ENCODE measurements at regions not wholly inside any gene's neighbourhood (a gene's known extent, or its start where the extent isn't known, plus 50 kb on each side); places are given as distances from the start of the nearest gene placed in this dataset.

DNA sequence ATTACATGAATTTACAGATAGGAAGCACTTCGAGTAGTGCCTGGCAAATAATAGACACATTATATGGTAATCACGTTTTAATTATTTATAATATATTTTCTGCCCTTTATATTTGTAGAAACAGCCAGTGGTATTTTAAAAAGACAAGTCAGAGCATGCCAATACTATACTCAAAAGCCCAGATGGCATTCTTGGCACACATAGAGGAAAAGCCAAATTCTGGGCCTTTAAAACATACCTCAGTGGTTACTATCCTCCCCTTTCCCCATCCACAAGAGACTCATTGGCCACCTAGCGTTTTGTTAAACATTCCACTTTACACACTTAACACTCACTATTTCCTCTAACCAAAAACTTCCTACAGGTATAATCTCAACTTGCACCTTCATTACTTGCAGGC is 63.3 kb upstream of the ZNF804A start:
- Mint-ChIP-seq H3K27ac (no peak overlapping the region), H3K9me3 (peaks cover 7% of the 10 kb centered on the region; the same call in 2 of the 3 replicates)
- peak; percentile 1 for DNase-seq (ENCODE audit: low spot score)

More for the DNA sequence above, 63.3 kb upstream of the ZNF804A start:
- no peaks in the 10 kb centered on the region for H4K20me1 ChIP-seq (replicated peaks; ENCODE audit: insufficient read depth)
- no peaks in the 10 kb centered on the region for H3K27me3 Mint-ChIP-seq (ENCODE audit: insufficient read depth, low read depth, poor library complexity)
- no peak overlapping the region for H3K4me3 ChIP-seq
- no peaks in the 10 kb centered on the region for H3K4me1 ChIP-seq (ENCODE audit: insufficient read depth)
- no peak overlapping the region for H3K27ac ChIP-seq (ENCODE audit: low read depth)
- H3K36me3 Mint-ChIP-seq (ENCODE audit: low read depth) = peaks cover 2% of the 10 kb centered on the region; the same call in 1 of the 3 replicates
- no peaks in the 10 kb centered on the region for H3K36me3 ChIP-seq (ENCODE audit: insufficient read depth)
- no peaks in the 10 kb centered on the region for H3F3A ChIP-seq (replicated peaks; ENCODE audit: low read depth)
- no peak overlapping the region for H3K4me3 Mint-ChIP-seq
- H3K79me2 ChIP-seq (replicated peaks; ENCODE audit: insufficient read depth) = no peaks in the 10 kb centered on the region
- ATAC-seq = no peak
- no peaks in the 10 kb centered on the region for H3K27me3 ChIP-seq (ENCODE audit: insufficient read depth)
- TF ChIP-seq POLR2AphosphoS5 (IDR thresholded peaks at IDR 0.05; ENCODE audit: low read depth) (no peak), CREB1 (CRISPR knock-in tag; IDR thresholded peaks at IDR 0.05; ENCODE audit: low read depth) (no peak), JUNB (IDR thresholded peaks at IDR 0.05; ENCODE audit: unreplicated experiment) (no peak), NANOG (IDR thresholded peaks at IDR 0.05; ENCODE audit: borderline replicate concordance) (no peak), ZNF114 (CRISPR knock-in tag; IDR thresholded peaks at IDR 0.05) (no peak), STAT1 (IDR thresholded peaks at IDR 0.05; ENCODE audit: unreplicated experiment) (no peak), EZH2phosphoT487 (IDR thresholded peaks at IDR 0.05; ENCODE audit: unreplicated experiment) (no peak), EZH2 (IDR thresholded peaks at IDR 0.05; ENCODE audit: low read depth, unreplicated experiment) (no peak), ZNF331 (CRISPR knock-in tag; IDR thresholded peaks at IDR 0.05; ENCODE audit: low read depth) (no peak)
- TF ChIP-seq, protein P1, sequence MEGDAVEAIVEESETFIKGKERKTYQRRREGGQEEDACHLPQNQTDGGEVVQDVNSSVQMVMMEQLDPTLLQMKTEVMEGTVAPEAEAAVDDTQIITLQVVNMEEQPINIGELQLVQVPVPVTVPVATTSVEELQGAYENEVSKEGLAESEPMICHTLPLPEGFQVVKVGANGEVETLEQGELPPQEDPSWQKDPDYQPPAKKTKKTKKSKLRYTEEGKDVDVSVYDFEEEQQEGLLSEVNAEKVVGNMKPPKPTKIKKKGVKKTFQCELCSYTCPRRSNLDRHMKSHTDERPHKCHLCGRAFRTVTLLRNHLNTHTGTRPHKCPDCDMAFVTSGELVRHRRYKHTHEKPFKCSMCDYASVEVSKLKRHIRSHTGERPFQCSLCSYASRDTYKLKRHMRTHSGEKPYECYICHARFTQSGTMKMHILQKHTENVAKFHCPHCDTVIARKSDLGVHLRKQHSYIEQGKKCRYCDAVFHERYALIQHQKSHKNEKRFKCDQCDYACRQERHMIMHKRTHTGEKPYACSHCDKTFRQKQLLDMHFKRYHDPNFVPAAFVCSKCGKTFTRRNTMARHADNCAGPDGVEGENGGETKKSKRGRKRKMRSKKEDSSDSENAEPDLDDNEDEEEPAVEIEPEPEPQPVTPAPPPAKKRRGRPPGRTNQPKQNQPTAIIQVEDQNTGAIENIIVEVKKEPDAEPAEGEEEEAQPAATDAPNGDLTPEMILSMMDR (conservative IDR thresholded peaks at IDR 0.05; ENCODE audit: low read depth in 2 of 2) = no peak
- TF ChIP-seq, protein P2, sequence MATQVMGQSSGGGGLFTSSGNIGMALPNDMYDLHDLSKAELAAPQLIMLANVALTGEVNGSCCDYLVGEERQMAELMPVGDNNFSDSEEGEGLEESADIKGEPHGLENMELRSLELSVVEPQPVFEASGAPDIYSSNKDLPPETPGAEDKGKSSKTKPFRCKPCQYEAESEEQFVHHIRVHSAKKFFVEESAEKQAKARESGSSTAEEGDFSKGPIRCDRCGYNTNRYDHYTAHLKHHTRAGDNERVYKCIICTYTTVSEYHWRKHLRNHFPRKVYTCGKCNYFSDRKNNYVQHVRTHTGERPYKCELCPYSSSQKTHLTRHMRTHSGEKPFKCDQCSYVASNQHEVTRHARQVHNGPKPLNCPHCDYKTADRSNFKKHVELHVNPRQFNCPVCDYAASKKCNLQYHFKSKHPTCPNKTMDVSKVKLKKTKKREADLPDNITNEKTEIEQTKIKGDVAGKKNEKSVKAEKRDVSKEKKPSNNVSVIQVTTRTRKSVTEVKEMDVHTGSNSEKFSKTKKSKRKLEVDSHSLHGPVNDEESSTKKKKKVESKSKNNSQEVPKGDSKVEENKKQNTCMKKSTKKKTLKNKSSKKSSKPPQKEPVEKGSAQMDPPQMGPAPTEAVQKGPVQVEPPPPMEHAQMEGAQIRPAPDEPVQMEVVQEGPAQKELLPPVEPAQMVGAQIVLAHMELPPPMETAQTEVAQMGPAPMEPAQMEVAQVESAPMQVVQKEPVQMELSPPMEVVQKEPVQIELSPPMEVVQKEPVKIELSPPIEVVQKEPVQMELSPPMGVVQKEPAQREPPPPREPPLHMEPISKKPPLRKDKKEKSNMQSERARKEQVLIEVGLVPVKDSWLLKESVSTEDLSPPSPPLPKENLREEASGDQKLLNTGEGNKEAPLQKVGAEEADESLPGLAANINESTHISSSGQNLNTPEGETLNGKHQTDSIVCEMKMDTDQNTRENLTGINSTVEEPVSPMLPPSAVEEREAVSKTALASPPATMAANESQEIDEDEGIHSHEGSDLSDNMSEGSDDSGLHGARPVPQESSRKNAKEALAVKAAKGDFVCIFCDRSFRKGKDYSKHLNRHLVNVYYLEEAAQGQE (IDR thresholded peaks at IDR 0.05; ENCODE audit: unreplicated experiment) = no peak
- TF ChIP-seq, protein P3, sequence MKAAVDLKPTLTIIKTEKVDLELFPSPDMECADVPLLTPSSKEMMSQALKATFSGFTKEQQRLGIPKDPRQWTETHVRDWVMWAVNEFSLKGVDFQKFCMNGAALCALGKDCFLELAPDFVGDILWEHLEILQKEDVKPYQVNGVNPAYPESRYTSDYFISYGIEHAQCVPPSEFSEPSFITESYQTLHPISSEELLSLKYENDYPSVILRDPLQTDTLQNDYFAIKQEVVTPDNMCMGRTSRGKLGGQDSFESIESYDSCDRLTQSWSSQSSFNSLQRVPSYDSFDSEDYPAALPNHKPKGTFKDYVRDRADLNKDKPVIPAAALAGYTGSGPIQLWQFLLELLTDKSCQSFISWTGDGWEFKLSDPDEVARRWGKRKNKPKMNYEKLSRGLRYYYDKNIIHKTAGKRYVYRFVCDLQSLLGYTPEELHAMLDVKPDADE (IDR thresholded peaks at IDR 0.05) = no peak
- TF ChIP-seq, protein P4, sequence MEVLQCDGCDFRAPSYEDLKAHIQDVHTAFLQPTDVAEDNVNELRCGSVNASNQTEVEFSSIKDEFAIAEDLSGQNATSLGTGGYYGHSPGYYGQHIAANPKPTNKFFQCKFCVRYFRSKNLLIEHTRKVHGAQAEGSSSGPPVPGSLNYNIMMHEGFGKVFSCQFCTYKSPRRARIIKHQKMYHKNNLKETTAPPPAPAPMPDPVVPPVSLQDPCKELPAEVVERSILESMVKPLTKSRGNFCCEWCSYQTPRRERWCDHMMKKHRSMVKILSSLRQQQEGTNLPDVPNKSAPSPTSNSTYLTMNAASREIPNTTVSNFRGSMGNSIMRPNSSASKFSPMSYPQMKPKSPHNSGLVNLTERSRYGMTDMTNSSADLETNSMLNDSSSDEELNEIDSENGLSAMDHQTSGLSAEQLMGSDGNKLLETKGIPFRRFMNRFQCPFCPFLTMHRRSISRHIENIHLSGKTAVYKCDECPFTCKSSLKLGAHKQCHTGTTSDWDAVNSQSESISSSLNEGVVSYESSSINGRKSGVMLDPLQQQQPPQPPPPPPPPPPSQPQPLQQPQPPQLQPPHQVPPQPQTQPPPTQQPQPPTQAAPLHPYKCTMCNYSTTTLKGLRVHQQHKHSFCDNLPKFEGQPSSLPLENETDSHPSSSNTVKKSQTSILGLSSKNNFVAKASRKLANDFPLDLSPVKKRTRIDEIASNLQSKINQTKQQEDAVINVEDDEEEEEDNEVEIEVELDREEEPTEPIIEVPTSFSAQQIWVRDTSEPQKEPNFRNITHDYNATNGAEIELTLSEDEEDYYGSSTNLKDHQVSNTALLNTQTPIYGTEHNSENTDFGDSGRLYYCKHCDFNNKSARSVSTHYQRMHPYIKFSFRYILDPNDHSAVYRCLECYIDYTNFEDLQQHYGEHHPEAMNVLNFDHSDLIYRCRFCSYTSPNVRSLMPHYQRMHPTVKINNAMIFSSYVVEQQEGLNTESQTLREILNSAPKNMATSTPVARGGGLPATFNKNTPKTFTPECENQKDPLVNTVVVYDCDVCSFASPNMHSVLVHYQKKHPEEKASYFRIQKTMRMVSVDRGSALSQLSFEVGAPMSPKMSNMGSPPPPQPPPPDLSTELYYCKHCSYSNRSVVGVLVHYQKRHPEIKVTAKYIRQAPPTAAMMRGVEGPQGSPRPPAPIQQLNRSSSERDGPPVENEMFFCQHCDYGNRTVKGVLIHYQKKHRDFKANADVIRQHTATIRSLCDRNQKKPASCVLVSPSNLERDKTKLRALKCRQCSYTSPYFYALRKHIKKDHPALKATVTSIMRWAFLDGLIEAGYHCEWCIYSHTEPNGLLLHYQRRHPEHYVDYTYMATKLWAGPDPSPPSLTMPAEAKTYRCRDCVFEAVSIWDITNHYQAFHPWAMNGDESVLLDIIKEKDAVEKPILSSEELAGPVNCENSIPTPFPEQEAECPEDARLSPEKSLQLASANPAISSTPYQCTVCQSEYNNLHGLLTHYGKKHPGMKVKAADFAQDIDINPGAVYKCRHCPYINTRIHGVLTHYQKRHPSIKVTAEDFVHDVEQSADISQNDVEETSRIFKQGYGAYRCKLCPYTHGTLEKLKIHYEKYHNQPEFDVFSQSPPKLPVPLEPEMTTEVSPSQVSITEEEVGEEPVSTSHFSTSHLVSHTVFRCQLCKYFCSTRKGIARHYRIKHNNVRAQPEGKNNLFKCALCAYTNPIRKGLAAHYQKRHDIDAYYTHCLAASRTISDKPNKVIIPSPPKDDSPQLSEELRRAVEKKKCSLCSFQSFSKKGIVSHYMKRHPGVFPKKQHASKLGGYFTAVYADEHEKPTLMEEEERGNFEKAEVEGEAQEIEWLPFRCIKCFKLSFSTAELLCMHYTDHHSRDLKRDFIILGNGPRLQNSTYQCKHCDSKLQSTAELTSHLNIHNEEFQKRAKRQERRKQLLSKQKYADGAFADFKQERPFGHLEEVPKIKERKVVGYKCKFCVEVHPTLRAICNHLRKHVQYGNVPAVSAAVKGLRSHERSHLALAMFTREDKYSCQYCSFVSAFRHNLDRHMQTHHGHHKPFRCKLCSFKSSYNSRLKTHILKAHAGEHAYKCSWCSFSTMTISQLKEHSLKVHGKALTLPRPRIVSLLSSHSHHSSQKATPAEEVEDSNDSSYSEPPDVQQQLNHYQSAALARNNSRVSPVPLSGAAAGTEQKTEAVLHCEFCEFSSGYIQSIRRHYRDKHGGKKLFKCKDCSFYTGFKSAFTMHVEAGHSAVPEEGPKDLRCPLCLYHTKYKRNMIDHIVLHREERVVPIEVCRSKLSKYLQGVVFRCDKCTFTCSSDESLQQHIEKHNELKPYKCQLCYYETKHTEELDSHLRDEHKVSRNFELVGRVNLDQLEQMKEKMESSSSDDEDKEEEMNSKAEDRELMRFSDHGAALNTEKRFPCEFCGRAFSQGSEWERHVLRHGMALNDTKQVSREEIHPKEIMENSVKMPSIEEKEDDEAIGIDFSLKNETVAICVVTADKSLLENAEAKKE (CRISPR knock-in tag; IDR thresholded peaks at IDR 0.05) = no peak
- H3K4me1 Mint-ChIP-seq = no peaks in the 10 kb centered on the region
- no peak overlapping the region for H3K4me2 ChIP-seq
- no peaks in the 10 kb centered on the region for H3K9me2 ChIP-seq (ENCODE audit: insufficient read depth)
- no peak overlapping the region for H2AFZ ChIP-seq

All from GM23338 (cell line).